ENCODE measurements at regions not wholly inside any gene's neighbourhood (a gene's known extent, or its start where the extent isn't known, plus 50 kb on each side); places are given as distances from the start of the nearest gene placed in this dataset.

DNA sequence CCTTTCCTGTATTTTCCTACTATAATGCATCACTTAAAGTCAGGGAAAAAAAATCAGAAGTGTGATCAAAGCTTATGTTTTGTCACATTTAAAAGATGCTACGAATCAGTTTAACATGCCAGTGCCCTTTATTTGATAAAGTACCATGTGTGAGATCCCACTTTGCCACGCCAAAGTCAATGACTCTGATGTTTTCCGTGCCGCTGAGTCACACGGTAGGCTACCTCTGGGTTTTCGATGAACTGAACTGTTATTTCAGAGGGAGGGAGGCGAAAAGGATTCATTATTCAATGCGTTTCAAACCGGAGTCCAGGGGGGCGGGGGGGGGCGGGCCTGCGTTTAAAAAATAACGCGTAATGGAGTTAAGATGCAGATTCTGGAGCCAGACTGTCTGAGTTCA, 203.0 kb downstream of the ABHD5 start:
- TF ChIP-seq CREB1 (IDR thresholded peaks at IDR 0.05; ENCODE audit: low read depth): no peak
- TF ChIP-seq, protein P1, sequence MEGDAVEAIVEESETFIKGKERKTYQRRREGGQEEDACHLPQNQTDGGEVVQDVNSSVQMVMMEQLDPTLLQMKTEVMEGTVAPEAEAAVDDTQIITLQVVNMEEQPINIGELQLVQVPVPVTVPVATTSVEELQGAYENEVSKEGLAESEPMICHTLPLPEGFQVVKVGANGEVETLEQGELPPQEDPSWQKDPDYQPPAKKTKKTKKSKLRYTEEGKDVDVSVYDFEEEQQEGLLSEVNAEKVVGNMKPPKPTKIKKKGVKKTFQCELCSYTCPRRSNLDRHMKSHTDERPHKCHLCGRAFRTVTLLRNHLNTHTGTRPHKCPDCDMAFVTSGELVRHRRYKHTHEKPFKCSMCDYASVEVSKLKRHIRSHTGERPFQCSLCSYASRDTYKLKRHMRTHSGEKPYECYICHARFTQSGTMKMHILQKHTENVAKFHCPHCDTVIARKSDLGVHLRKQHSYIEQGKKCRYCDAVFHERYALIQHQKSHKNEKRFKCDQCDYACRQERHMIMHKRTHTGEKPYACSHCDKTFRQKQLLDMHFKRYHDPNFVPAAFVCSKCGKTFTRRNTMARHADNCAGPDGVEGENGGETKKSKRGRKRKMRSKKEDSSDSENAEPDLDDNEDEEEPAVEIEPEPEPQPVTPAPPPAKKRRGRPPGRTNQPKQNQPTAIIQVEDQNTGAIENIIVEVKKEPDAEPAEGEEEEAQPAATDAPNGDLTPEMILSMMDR (IDR thresholded peaks at IDR 0.05 in 2 of 3, conservative IDR thresholded peaks at IDR 0.05 in 1 of 3; ENCODE audit: control insufficient read depth in 2 of 3, extremely low read depth in 1 of 3, insufficient read depth in 1 of 3, low read depth in 3 of 3, low read length in 3 of 3): no peak
- no peak for TF ChIP-seq EZH2 (IDR thresholded peaks at IDR 0.05; ENCODE audit: borderline replicate concordance, control insufficient read depth, low read depth, low read length)
- no peak for TF ChIP-seq ZNF274 (IDR thresholded peaks at IDR 0.05; ENCODE audit: insufficient read depth, insufficient read length)
- TF ChIP-seq SMC3 (IDR thresholded peaks at IDR 0.05; ENCODE audit: borderline replicate concordance, low read length): no peak
- no peak for TF ChIP-seq MTA2 (IDR thresholded peaks at IDR 0.05; ENCODE audit: low read depth)
- TF ChIP-seq, protein P2, sequence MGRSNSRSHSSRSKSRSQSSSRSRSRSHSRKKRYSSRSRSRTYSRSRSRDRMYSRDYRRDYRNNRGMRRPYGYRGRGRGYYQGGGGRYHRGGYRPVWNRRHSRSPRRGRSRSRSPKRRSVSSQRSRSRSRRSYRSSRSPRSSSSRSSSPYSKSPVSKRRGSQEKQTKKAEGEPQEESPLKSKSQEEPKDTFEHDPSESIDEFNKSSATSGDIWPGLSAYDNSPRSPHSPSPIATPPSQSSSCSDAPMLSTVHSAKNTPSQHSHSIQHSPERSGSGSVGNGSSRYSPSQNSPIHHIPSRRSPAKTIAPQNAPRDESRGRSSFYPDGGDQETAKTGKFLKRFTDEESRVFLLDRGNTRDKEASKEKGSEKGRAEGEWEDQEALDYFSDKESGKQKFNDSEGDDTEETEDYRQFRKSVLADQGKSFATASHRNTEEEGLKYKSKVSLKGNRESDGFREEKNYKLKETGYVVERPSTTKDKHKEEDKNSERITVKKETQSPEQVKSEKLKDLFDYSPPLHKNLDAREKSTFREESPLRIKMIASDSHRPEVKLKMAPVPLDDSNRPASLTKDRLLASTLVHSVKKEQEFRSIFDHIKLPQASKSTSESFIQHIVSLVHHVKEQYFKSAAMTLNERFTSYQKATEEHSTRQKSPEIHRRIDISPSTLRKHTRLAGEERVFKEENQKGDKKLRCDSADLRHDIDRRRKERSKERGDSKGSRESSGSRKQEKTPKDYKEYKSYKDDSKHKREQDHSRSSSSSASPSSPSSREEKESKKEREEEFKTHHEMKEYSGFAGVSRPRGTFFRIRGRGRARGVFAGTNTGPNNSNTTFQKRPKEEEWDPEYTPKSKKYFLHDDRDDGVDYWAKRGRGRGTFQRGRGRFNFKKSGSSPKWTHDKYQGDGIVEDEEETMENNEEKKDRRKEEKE (IDR thresholded peaks at IDR 0.05): no peak
- TF ChIP-seq CHD2 (IDR thresholded peaks at IDR 0.05; ENCODE audit: borderline replicate concordance, low read depth, low read length): no peak
- TF ChIP-seq BACH1 (IDR thresholded peaks at IDR 0.05; ENCODE audit: borderline replicate concordance): no peak
- no peak for TF ChIP-seq YY1 (IDR thresholded peaks at IDR 0.05; ENCODE audit: low read depth, low read length)
